ENCODE measurements at regions not wholly inside any gene's neighbourhood (a gene's known extent, or its start where the extent isn't known, plus 50 kb on each side); places are given as distances from the start of the nearest gene placed in this dataset.
A peak's percentile ranks its signal among the peaks of the same experiment; 100 is the strongest.
"Not testable (repeated sequence)": the region's sequence is repeated elsewhere in the genome, so short reads cannot be mapped to it uniquely, and the experiment has no call there.

GRCh38 chr14:59026081-59026480 is 162.4 kb upstream of the DAAM1 start:
- POLR2A ChIA-PET: no interaction called here
- no peak for TF ChIP-seq CTCF (IDR thresholded peaks at IDR 0.05; ENCODE audit: control extremely low read depth, extremely low read depth, low read depth, missing control alignments)
- CTCF ChIA-PET: interaction anchor here (1.5 kb wide), 1 partner anchor 517 kb away, joined by 3 read pairs; no protein-coding TSS in a partner anchor
- no peak for DNase-seq (ENCODE audit: extremely low spot score)

- DNase-seq (ENCODE audit: extremely low spot score); POLR2A ChIA-PET: not testable (repeated sequence)
- CTCF ChIA-PET: interaction anchor here (0.7 kb wide), 1 partner anchor 18 kb away, joined by 3 read pairs; no protein-coding TSS in a partner anchor
These were observed 161.8 kb upstream of the DAAM1 start for GRCh38 chr14:59026640-59027039.

- TF ChIP-seq CTCF (IDR thresholded peaks at IDR 0.05; ENCODE audit: control extremely low read depth, extremely low read depth, low read depth, missing control alignments): peak; percentile 93
- CTCF ChIA-PET: interaction anchor here (0.7 to 2.1 kb wide), 16 partner anchors 9 to 552 kb away, joined by 3 to 11 read pairs (median 4); no protein-coding TSS in a partner anchor
- POLR2A ChIA-PET: no interaction called here
- peak; percentile 53 for DNase-seq (ENCODE audit: extremely low spot score)
These were observed 159.8 kb upstream of the DAAM1 start for GRCh38 chr14:59028476-59029202.

- POLR2A ChIA-PET: no interaction called here
- CTCF ChIA-PET: interaction anchor here (1.2 to 1.4 kb wide), 2 partner anchors 17 to 393 kb away, joined by 3 to 4 read pairs; no protein-coding TSS in a partner anchor
These were observed 155.6 kb upstream of the DAAM1 start for GRCh38 chr14:59032826-59033225.

GRCh38 chr14:59036134-59036533 is 152.3 kb upstream of the DAAM1 start:
- CTCF ChIA-PET: no interaction called here
- no peak for DNase-seq (ENCODE audit: extremely low spot score)
- no peak for TF ChIP-seq CTCF (IDR thresholded peaks at IDR 0.05; ENCODE audit: control extremely low read depth, extremely low read depth, low read depth, missing control alignments)
- POLR2A ChIA-PET: no interaction called here

More at GRCh38 chr14:59032826-59033225, 155.6 kb upstream of the DAAM1 start:
- DNase-seq (ENCODE audit: extremely low spot score): no peak
- TF ChIP-seq CTCF (IDR thresholded peaks at IDR 0.05; ENCODE audit: control extremely low read depth, extremely low read depth, low read depth, missing control alignments): no peak

GRCh38 chr14:59037086-59037485 is 151.4 kb upstream of the DAAM1 start:
- TF ChIP-seq CTCF (IDR thresholded peaks at IDR 0.05; ENCODE audit: control extremely low read depth, extremely low read depth, low read depth, missing control alignments): no peak
- CTCF ChIA-PET: no interaction called here
- no peak for DNase-seq (ENCODE audit: extremely low spot score)
- POLR2A ChIA-PET: no interaction called here

GRCh38 chr14:59037620-59038019 is 150.8 kb upstream of the DAAM1 start:
- ChIA-PET POLR2A (no interaction called here), CTCF (no interaction called here)
- no peak for TF ChIP-seq CTCF (IDR thresholded peaks at IDR 0.05; ENCODE audit: control extremely low read depth, extremely low read depth, low read depth, missing control alignments)
- no peak for DNase-seq (ENCODE audit: extremely low spot score)
